ENCODE measurements at regions not wholly inside any gene's neighbourhood (a gene's known extent, or its start where the extent isn't known, plus 50 kb on each side); places are given as distances from the start of the nearest gene placed in this dataset.
A peak's percentile ranks its signal among the peaks of the same experiment; 100 is the strongest.

GRCh38 chr10:130571674-130572073 lies 435.5 kb downstream of the GLRX3 start:
- no peak for DNase-seq

GRCh38 chr10:130573446-130573845 lies 437.3 kb downstream of the GLRX3 start:
- no peak for DNase-seq

GRCh38 chr10:130575756-130576285 lies 439.6 kb downstream of the GLRX3 start:
- no peak for DNase-seq

GRCh38 chr10:130576427-130576826 lies 440.2 kb downstream of the GLRX3 start:
- no peak for DNase-seq

GRCh38 chr10:130577039-130577438 lies 440.8 kb downstream of the GLRX3 start:
- DNase-seq, result no peak

GRCh38 chr10:130578532-130579289 lies 442.5 kb downstream of the GLRX3 start:
- DNase-seq, result no peak

GRCh38 chr10:130579913-130580312 lies 443.7 kb downstream of the GLRX3 start:
- DNase-seq, result no peak

- no peak for DNase-seq
Measured at GRCh38 chr10:130580975-130581374, 444.8 kb downstream of the GLRX3 start.

GRCh38 chr10:130587718-130588117 lies 451.5 kb downstream of the GLRX3 start:
- no peak for DNase-seq

- DNase-seq, result no peak
Measured at GRCh38 chr10:130606001-130606405, 469.8 kb downstream of the GLRX3 start.

GRCh38 chr10:130607366-130607765 lies 471.2 kb downstream of the GLRX3 start:
- DNase-seq, result no peak

- DNase-seq, result no peak
Measured at GRCh38 chr10:130611239-130611638, 475.0 kb downstream of the GLRX3 start.

GRCh38 chr10:130615457-130615856 lies 479.3 kb downstream of the GLRX3 start:
- DNase-seq, result no peak

- DNase-seq, result no peak
Measured at GRCh38 chr10:130617985-130618384, 481.8 kb downstream of the GLRX3 start.

GRCh38 chr10:130618647-130619046 lies 482.5 kb downstream of the GLRX3 start:
- DNase-seq, result no peak

GRCh38 chr10:130621231-130621775 lies 485.1 kb downstream of the GLRX3 start:
- DNase-seq, result no peak

GRCh38 chr10:130623680-130624267 lies 487.6 kb downstream of the GLRX3 start:
- DNase-seq, result no peak

GRCh38 chr10:130627346-130628045 lies 491.3 kb downstream of the GLRX3 start:
- no peak for DNase-seq

- DNase-seq, result peak; percentile 68
Measured at GRCh38 chr10:130630135-130630534, 493.9 kb downstream of the GLRX3 start.

- DNase-seq, result peak; percentile 90
Measured at GRCh38 chr10:130631142-130632096, 495.2 kb downstream of the GLRX3 start.

- peak; percentile 18 for DNase-seq
Measured at GRCh38 chr10:130634816-130635215, 498.6 kb downstream of the GLRX3 start.

GRCh38 chr10:130635528-130635927 lies 499.3 kb downstream of the GLRX3 start:
- no peak for DNase-seq
